Panc1 (cell line): ENCODE measurements at regions not wholly inside any gene's neighbourhood (a gene's known extent, or its start where the extent isn't known, plus 50 kb on each side); places are given as distances from the start of the nearest gene placed in this dataset.
"Not testable (repeated sequence)": the region's sequence is repeated elsewhere in the genome, so short reads cannot be mapped to it uniquely, and the experiment has no call there.

ENCODE experiments used
- POLR2AphosphoS5 ChIP-seq: IDR thresholded peaks from 2 replicates; pipeline ENCODE4 v1.6.1; 2012; ENCODE audit warnings: mild to moderate bottlenecking, low read depth, low read length, moderate library complexity
- SIN3A ChIP-seq: IDR thresholded peaks from 2 replicates; pipeline ENCODE4 v1.6.1; 2012; ENCODE audit warnings: low read depth, mild to moderate bottlenecking, low read length, moderate library complexity, borderline replicate concordance; ENCODE audit not compliant: insufficient read depth
- TCF7L2 ChIP-seq: IDR thresholded peaks from 2 replicates; pipeline ENCODE4 v1.6.1; 2011; ENCODE audit warnings: mild to moderate bottlenecking, low read depth, low read length, inconsistent platforms
- TF ChIP-seq, protein P1 (sequence below), 2 experiments: IDR thresholded peaks; 2 replicates each; pipeline ENCODE4 v1.6.1; 2011 to 2012; ENCODE audit warnings: low read depth in 2 of 2, control low read depth in 1 of 2, low read length in 1 of 2, mild to moderate bottlenecking in 1 of 2, moderate library complexity in 1 of 2; ENCODE audit not compliant: insufficient read depth in 1 of 2
- TF ChIP-seq, protein P2 (sequence below): fragments of 450-650 bp; IDR thresholded peaks from 2 replicates; pipeline ENCODE4 v1.5.1; 2017; ENCODE audit warnings: mild to moderate bottlenecking

DNA sequence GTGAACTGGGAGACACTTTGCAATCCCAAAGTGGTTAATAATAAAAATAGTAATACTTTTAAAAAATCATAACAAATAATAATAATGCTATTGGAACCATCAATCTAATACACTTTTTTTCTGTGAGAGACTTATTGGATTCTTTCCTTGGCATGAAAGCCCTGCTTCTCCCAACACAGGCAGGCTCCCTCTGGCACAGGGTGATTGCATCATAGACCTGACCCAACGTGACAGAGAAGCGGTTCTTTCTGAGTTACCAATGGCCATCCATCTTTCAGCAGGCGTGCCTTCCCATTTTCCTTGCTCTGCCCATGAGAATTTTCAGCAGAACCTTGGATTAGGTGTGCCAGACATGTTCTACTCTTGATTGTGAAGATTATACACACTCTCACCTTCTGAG lies 242.6 kb upstream of the PLGLB2 start:
- TF ChIP-seq, protein P1, sequence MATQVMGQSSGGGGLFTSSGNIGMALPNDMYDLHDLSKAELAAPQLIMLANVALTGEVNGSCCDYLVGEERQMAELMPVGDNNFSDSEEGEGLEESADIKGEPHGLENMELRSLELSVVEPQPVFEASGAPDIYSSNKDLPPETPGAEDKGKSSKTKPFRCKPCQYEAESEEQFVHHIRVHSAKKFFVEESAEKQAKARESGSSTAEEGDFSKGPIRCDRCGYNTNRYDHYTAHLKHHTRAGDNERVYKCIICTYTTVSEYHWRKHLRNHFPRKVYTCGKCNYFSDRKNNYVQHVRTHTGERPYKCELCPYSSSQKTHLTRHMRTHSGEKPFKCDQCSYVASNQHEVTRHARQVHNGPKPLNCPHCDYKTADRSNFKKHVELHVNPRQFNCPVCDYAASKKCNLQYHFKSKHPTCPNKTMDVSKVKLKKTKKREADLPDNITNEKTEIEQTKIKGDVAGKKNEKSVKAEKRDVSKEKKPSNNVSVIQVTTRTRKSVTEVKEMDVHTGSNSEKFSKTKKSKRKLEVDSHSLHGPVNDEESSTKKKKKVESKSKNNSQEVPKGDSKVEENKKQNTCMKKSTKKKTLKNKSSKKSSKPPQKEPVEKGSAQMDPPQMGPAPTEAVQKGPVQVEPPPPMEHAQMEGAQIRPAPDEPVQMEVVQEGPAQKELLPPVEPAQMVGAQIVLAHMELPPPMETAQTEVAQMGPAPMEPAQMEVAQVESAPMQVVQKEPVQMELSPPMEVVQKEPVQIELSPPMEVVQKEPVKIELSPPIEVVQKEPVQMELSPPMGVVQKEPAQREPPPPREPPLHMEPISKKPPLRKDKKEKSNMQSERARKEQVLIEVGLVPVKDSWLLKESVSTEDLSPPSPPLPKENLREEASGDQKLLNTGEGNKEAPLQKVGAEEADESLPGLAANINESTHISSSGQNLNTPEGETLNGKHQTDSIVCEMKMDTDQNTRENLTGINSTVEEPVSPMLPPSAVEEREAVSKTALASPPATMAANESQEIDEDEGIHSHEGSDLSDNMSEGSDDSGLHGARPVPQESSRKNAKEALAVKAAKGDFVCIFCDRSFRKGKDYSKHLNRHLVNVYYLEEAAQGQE (IDR thresholded peaks at IDR 0.05; ENCODE audit: insufficient read depth in 1 of 2, low read depth in 2 of 2, low read length in 1 of 2) = not testable (repeated sequence)
- not testable (repeated sequence) for TF ChIP-seq POLR2AphosphoS5, SIN3A, TCF7L2
- TF ChIP-seq, protein P2, sequence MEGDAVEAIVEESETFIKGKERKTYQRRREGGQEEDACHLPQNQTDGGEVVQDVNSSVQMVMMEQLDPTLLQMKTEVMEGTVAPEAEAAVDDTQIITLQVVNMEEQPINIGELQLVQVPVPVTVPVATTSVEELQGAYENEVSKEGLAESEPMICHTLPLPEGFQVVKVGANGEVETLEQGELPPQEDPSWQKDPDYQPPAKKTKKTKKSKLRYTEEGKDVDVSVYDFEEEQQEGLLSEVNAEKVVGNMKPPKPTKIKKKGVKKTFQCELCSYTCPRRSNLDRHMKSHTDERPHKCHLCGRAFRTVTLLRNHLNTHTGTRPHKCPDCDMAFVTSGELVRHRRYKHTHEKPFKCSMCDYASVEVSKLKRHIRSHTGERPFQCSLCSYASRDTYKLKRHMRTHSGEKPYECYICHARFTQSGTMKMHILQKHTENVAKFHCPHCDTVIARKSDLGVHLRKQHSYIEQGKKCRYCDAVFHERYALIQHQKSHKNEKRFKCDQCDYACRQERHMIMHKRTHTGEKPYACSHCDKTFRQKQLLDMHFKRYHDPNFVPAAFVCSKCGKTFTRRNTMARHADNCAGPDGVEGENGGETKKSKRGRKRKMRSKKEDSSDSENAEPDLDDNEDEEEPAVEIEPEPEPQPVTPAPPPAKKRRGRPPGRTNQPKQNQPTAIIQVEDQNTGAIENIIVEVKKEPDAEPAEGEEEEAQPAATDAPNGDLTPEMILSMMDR = not testable (repeated sequence)
